ENCODE measurements at regions not wholly inside any gene's neighbourhood (a gene's known extent, or its start where the extent isn't known, plus 50 kb on each side); places are given as distances from the start of the nearest gene placed in this dataset.

- CTCF ChIA-PET: no interaction called here
These were observed 148.4 kb downstream of the TFAP2A start for GRCh38 chr6:10266462-10266861.

More at GRCh38 chr6:10266462-10266861, 148.4 kb downstream of the TFAP2A start:
- Histone ChIP-seq H3K27me3 (ENCODE audit: control insufficient read depth, insufficient read depth, low read length) (no peaks in the 10 kb centered on the region), H3K27ac (ENCODE audit: insufficient read depth, low read length) (no peak overlapping the region), H3K18ac (ENCODE audit: low read depth, low read length) (no peak overlapping the region), H2AK9ac (replicated peaks; ENCODE audit: low read depth, low read length, poor library complexity) (no peak overlapping the region), H4K8ac (ENCODE audit: low read depth in 2 of 2, low read length in 2 of 2) (no peak overlapping the region), H2BK15ac (ENCODE audit: low read depth, low read length) (no peak overlapping the region), H4K20me1 (ENCODE audit: insufficient read depth, low read length) (no peaks in the 10 kb centered on the region), H2AFZ (replicated peaks; ENCODE audit: low read length, poor library complexity) (no peak overlapping the region), H3K4me3 (ENCODE audit: insufficient read depth, low read depth, low read length) (no peak overlapping the region), H4K5ac (ENCODE audit: low read depth, low read length) (no peak overlapping the region), H2BK120ac (ENCODE audit: low read depth, low read length) (no peak overlapping the region), H3K9me1 (ENCODE audit: insufficient read depth, low read length) (no peaks in the 10 kb centered on the region), H3K14ac (replicated peaks; ENCODE audit: low read depth, low read length) (no peak overlapping the region), H3K9me3 (ENCODE audit: control insufficient read depth, insufficient read depth, low read length) (peaks cover 8% of the 10 kb centered on the region), H3K36me3 (ENCODE audit: control insufficient read depth, insufficient read depth, low read length) (no peaks in the 10 kb centered on the region), H3K79me1 (ENCODE audit: low read depth in 1 of 2, low read length in 2 of 2) (no peaks in the 10 kb centered on the region), H2BK5ac (ENCODE audit: low read depth, low read length, poor library complexity, severe bottlenecking) (no peak overlapping the region), H3K23ac (ENCODE audit: low read depth, low read length) (no peak overlapping the region), H2BK20ac (ENCODE audit: low read depth, low read length) (no peak overlapping the region), H3K4me2 (ENCODE audit: low read depth, low read length) (no peak overlapping the region), H2AK5ac (ENCODE audit: low read depth, low read length) (no peak overlapping the region), H3K4me1 (ENCODE audit: control insufficient read depth, insufficient read depth, low read length) (no peaks in the 10 kb centered on the region), H3K9ac (ENCODE audit: low read depth, low read length) (no peak overlapping the region), H4K91ac (ENCODE audit: insufficient read depth, low read depth, low read length) (no peak overlapping the region), H3K56ac (ENCODE audit: extremely low read depth, insufficient read depth, low read length) (no peak overlapping the region), H3K4ac (ENCODE audit: low read depth, low read length) (no peak overlapping the region)
- ATAC-seq (ENCODE audit: low read depth) (no peak), DNase-seq (no peak)
- POLR2A ChIA-PET (ENCODE audit: unreplicated experiment): no interaction called here
- no TSS peak for BruUV-seq (replicated peaks)
- TF ChIP-seq FOS (IDR thresholded peaks at IDR 0.05; ENCODE audit: low read depth, low read length): no peak
- TF ChIP-seq SMC3 (IDR thresholded peaks at IDR 0.05; ENCODE audit: low read depth, low read length): no peak
- TF ChIP-seq POLR2A (IDR thresholded peaks at IDR 0.05; ENCODE audit: low read depth, low read length): no peak
- no peak for TF ChIP-seq MAFK (IDR thresholded peaks at IDR 0.05; ENCODE audit: low read depth, low read length)
- TF ChIP-seq USF2 (IDR thresholded peaks at IDR 0.05; ENCODE audit: low read depth, low read length): no peak
- TF ChIP-seq NFE2L2 (IDR thresholded peaks at IDR 0.05; ENCODE audit: low read depth, low read length): no peak
- no peak for TF ChIP-seq RFX5 (IDR thresholded peaks at IDR 0.05; ENCODE audit: low read depth, low read length)
- no peak for TF ChIP-seq CEBPB (IDR thresholded peaks at IDR 0.05; ENCODE audit: low read depth, low read length)
- no peak for TF ChIP-seq ELK1 (IDR thresholded peaks at IDR 0.05; ENCODE audit: borderline replicate concordance, low read depth, low read length)
- TF ChIP-seq RAD21 (IDR thresholded peaks at IDR 0.05; ENCODE audit: low read length): no peak
- TF ChIP-seq MXI1 (IDR thresholded peaks at IDR 0.05; ENCODE audit: borderline replicate concordance, low read depth, low read length): no peak
- TF ChIP-seq, protein P1, sequence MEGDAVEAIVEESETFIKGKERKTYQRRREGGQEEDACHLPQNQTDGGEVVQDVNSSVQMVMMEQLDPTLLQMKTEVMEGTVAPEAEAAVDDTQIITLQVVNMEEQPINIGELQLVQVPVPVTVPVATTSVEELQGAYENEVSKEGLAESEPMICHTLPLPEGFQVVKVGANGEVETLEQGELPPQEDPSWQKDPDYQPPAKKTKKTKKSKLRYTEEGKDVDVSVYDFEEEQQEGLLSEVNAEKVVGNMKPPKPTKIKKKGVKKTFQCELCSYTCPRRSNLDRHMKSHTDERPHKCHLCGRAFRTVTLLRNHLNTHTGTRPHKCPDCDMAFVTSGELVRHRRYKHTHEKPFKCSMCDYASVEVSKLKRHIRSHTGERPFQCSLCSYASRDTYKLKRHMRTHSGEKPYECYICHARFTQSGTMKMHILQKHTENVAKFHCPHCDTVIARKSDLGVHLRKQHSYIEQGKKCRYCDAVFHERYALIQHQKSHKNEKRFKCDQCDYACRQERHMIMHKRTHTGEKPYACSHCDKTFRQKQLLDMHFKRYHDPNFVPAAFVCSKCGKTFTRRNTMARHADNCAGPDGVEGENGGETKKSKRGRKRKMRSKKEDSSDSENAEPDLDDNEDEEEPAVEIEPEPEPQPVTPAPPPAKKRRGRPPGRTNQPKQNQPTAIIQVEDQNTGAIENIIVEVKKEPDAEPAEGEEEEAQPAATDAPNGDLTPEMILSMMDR (conservative IDR thresholded peaks at IDR 0.05; ENCODE audit: low read depth, low read length): no peak
- no peak for TF ChIP-seq CHD1 (IDR thresholded peaks at IDR 0.05; ENCODE audit: low read depth, low read length)
- WGBS, 2 experiments (ENCODE audit: extremely low coverage in 2 of 2, insufficient read length in 1 of 2): 36% methylated on average over 3 of the region's 4 CpGs; no CpG with 5 or more reads in 1 of the 2 experiments
- intact Hi-C loops (cut with micrococcal nuclease): no loop called here
- in situ Hi-C loops (cut with MboI; ENCODE audit: low sequenced_read_pairs): no loop called here
- dilution Hi-C loops (cut with HindIII; ENCODE audit: low sequenced_read_pairs, unreplicated experiment): no loop called here
